ENCODE measurements at regions not wholly inside any gene's neighbourhood (a gene's known extent, or its start where the extent isn't known, plus 50 kb on each side); places are given as distances from the start of the nearest gene placed in this dataset.

DNA sequence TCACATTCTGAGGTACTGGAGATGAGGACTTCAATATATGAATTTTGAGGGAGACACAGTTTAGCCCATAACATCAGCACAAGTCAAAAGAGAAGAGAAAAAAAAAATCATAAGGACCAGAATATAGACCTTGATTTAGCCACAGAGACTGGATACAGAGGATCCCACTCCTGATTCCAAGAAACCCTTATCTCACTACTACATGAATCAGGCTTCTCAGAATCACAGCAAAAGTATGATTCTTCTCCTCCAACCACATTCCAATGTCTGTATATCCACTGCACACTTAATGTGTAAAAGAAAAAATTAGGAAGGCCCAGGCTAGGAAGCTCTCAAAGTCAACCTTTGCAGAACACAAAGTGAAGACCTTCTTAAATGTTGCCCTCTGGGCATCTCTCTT lies 610.9 kb downstream of the DTWD2 start:
- TF ChIP-seq, protein P1, sequence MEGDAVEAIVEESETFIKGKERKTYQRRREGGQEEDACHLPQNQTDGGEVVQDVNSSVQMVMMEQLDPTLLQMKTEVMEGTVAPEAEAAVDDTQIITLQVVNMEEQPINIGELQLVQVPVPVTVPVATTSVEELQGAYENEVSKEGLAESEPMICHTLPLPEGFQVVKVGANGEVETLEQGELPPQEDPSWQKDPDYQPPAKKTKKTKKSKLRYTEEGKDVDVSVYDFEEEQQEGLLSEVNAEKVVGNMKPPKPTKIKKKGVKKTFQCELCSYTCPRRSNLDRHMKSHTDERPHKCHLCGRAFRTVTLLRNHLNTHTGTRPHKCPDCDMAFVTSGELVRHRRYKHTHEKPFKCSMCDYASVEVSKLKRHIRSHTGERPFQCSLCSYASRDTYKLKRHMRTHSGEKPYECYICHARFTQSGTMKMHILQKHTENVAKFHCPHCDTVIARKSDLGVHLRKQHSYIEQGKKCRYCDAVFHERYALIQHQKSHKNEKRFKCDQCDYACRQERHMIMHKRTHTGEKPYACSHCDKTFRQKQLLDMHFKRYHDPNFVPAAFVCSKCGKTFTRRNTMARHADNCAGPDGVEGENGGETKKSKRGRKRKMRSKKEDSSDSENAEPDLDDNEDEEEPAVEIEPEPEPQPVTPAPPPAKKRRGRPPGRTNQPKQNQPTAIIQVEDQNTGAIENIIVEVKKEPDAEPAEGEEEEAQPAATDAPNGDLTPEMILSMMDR (IDR thresholded peaks at IDR 0.05), result no peak
- no peaks in the 10 kb centered on the region for H3K36me3 Mint-ChIP-seq
- peaks cover 15% of the 10 kb centered on the region in 2 donors for H3K9me3 Mint-ChIP-seq
- H3K4me1 Mint-ChIP-seq, result no peaks in the 10 kb centered on the region
- no peaks in the 10 kb centered on the region for H3K27me3 ChIP-seq (ENCODE audit: control insufficient read depth, insufficient read depth, low read length)
- H3K27me3 Mint-ChIP-seq (ENCODE audit: low read depth in 2 of 2), result no peaks in the 10 kb centered on the region
- H3K27ac Mint-ChIP-seq, result no peak overlapping the region
- no peak for DNase-seq
- no peaks in the 10 kb centered on the region for H3K4me1 ChIP-seq (ENCODE audit: control insufficient read depth, insufficient read depth, low read length)
- intact Hi-C loops (cut with micrococcal nuclease), result no loop called here
- peaks cover 3% of the 10 kb centered on the region for H3K9me3 ChIP-seq (ENCODE audit: control insufficient read depth, insufficient read depth, low read length)
- no peaks in the 10 kb centered on the region for H3K36me3 ChIP-seq (ENCODE audit: control insufficient read depth, insufficient read depth, low read length)
- no peak overlapping the region for H3K4me3 ChIP-seq (ENCODE audit: low read length)
- no peak for ATAC-seq
- no peak overlapping the region for H3K4me3 Mint-ChIP-seq
- H3K27ac ChIP-seq (ENCODE audit: low read length), result no peak overlapping the region

DNA sequence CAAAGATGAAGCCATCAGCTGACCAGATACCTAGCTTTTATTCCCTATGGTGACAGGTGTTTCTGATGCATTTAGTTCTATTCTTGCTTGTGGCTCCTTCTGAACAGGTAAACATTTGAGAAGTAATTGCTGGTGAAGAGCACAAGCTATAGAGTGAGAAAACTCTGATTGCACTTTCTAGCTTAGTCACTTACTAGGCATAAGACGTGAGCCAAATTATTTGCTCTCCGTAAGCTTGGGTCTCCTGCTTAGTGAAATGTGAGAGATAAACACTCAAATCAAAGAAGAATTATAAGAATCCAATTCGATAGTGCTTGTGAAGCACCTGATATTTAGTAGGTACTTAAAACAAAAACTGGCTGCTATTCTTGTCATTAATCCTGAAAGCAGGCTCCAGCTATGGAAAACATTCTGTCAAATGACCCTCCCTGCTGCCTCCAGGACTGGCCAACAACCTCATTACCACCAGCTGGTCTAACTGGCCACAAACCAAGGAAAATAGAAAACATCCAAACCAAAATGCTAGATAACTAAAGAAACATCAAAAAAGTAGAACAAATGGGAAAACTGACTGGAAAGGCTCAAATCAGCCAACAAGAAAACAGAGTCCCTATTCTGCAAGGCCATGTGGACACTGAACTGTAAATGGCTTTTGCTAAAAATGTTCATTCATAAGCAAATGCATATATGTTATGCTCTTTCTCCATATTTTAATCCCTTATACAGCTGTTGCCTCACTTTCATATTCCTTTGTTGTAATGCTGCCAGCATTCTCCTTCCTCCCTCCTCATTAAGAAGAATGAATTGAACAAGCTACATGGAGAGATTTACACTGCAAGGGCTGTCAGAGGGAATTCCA lies 616.1 kb downstream of the DTWD2 start:
- DNase-seq (no peak), ATAC-seq (no peak)
- Histone ChIP-seq H3K36me3 (ENCODE audit: control insufficient read depth, insufficient read depth, low read length) (no peaks in the 10 kb centered on the region), H3K4me3 (ENCODE audit: low read length) (no peak overlapping the region), H3K9me3 (ENCODE audit: control insufficient read depth, insufficient read depth, low read length) (no peaks in the 10 kb centered on the region), H3K4me1 (ENCODE audit: control insufficient read depth, insufficient read depth, low read length) (no peaks in the 10 kb centered on the region), H3K27me3 (ENCODE audit: control insufficient read depth, insufficient read depth, low read length) (no peaks in the 10 kb centered on the region), H3K27ac (ENCODE audit: low read length) (no peak overlapping the region)
- H3K4me3 Mint-ChIP-seq, result no peak overlapping the region
- peaks cover 8 to 10% of the 10 kb centered on the region in 2 donors for H3K9me3 Mint-ChIP-seq
- WGBS (ENCODE audit: insufficient coverage), result 80% methylated on average over 2 of the region's 3 CpGs
- H3K4me1 Mint-ChIP-seq, result no peaks in the 10 kb centered on the region
- TF ChIP-seq, protein P1 (IDR thresholded peaks at IDR 0.05), result no peak
- no peaks in the 10 kb centered on the region for H3K36me3 Mint-ChIP-seq
- no peak overlapping the region for H3K27ac Mint-ChIP-seq
- no peaks in the 10 kb centered on the region for H3K27me3 Mint-ChIP-seq (ENCODE audit: low read depth in 2 of 2)
- intact Hi-C loops (cut with micrococcal nuclease), result no loop called here

DNA sequence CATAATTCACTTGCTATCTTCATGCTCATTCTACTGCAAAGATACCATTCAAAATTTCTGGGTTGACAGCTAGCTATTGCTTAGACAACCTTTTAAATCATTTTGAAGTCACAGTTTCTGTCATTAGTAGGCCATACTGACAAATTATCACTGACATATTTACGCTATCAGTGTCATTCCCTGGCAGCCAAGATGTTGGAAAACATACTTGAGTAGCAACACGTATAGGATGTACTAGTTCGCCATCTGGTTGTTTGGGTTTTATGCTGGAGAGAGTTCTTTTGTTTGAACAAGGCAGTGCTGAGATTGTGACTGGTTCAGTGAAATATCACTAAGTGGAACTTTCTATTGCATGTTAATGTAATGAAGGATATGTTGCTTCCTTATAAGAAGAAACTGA lies 621.9 kb downstream of the DTWD2 start:
- H3K36me3 Mint-ChIP-seq, result no peaks in the 10 kb centered on the region
- H3K4me1 Mint-ChIP-seq, result no peaks in the 10 kb centered on the region
- intact Hi-C loops (cut with micrococcal nuclease), result no loop called here
- TF ChIP-seq, protein P1 (IDR thresholded peaks at IDR 0.05), result no peak
- no peak for DNase-seq
- Histone ChIP-seq H3K27me3 (ENCODE audit: control insufficient read depth, insufficient read depth, low read length) (no peaks in the 10 kb centered on the region), H3K9me3 (ENCODE audit: control insufficient read depth, insufficient read depth, low read length) (peaks cover 3% of the 10 kb centered on the region), H3K27ac (ENCODE audit: low read length) (no peak overlapping the region), H3K4me3 (ENCODE audit: low read length) (no peak overlapping the region), H3K4me1 (ENCODE audit: control insufficient read depth, insufficient read depth, low read length) (no peaks in the 10 kb centered on the region), H3K36me3 (ENCODE audit: control insufficient read depth, insufficient read depth, low read length) (no peaks in the 10 kb centered on the region)
- no peak overlapping the region for H3K27ac Mint-ChIP-seq
- 89% methylated on average over 3 of the region's 3 CpGs for WGBS (ENCODE audit: insufficient coverage)
- no peaks in the 10 kb centered on the region for H3K27me3 Mint-ChIP-seq (ENCODE audit: low read depth in 2 of 2)
- no peak for ATAC-seq
- H3K9me3 Mint-ChIP-seq, result peaks cover 6% of the 10 kb centered on the region in 2 donors
- no peak overlapping the region for H3K4me3 Mint-ChIP-seq

DNA sequence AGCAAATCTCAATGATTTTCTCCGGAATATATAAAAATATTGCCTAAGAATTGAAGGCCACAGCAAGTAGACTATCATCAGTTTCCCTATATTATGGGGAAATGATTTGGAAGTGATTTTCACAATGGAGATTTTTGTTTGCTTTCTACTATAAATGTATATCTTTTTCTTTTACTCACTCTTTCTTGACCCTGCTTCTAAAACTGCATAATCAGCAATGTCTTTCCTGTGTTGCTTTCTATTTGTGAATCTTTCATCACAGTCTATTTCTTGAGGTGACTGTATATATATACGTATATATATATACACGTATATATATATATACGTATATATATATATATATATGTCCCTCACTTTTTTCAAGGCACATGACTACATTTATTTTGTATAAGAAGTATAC lies 622.6 kb downstream of the DTWD2 start:
- H3K27me3 ChIP-seq (ENCODE audit: control insufficient read depth, insufficient read depth, low read length), result no peaks in the 10 kb centered on the region
- intact Hi-C loops (cut with micrococcal nuclease), result no loop called here
- H3K4me3 Mint-ChIP-seq, result no peak overlapping the region
- no peaks in the 10 kb centered on the region for H3K4me1 ChIP-seq (ENCODE audit: control insufficient read depth, insufficient read depth, low read length)
- H3K27me3 Mint-ChIP-seq (ENCODE audit: low read depth in 2 of 2), result no peaks in the 10 kb centered on the region
- H3K9me3 Mint-ChIP-seq, result peaks cover 3 to 6% of the 10 kb centered on the region in 2 donors
- WGBS (ENCODE audit: insufficient coverage), result no CpG with 5 or more reads among the region's 4 CpGs
- H3K9me3 ChIP-seq (ENCODE audit: control insufficient read depth, insufficient read depth, low read length), result peaks cover 3% of the 10 kb centered on the region
- no peak for ATAC-seq
- no peak overlapping the region for H3K27ac ChIP-seq (ENCODE audit: low read length)
- H3K36me3 ChIP-seq (ENCODE audit: control insufficient read depth, insufficient read depth, low read length), result no peaks in the 10 kb centered on the region
- TF ChIP-seq, protein P1 (IDR thresholded peaks at IDR 0.05), result no peak
- no peaks in the 10 kb centered on the region for H3K4me1 Mint-ChIP-seq
- DNase-seq, result no peak
- H3K4me3 ChIP-seq (ENCODE audit: low read length), result no peak overlapping the region
- no peak overlapping the region for H3K27ac Mint-ChIP-seq
- H3K36me3 Mint-ChIP-seq, result no peaks in the 10 kb centered on the region
